HG03460 (cell line): ENCODE measurements at regions not wholly inside any gene's neighbourhood (a gene's known extent, or its start where the extent isn't known, plus 50 kb on each side); places are given as distances from the start of the nearest gene placed in this dataset.

Experiments
- ATAC-seq: cut with Tn5 transposase; IDR thresholded peaks from one replicate; pipeline ENCODE4 v1.9.1; 2021; ENCODE audit not compliant: unreplicated experiment

- ATAC-seq = no peak
Measured at GRCh38 chr9:118832371-118832770, 536.9 kb downstream of the BRINP1 start.

GRCh38 chr9:118836891-118837290 lies 532.3 kb downstream of the BRINP1 start:
- ATAC-seq = no peak

- ATAC-seq = no peak
Measured at GRCh38 chr9:118871531-118871930, 497.7 kb downstream of the BRINP1 start.

DNA sequence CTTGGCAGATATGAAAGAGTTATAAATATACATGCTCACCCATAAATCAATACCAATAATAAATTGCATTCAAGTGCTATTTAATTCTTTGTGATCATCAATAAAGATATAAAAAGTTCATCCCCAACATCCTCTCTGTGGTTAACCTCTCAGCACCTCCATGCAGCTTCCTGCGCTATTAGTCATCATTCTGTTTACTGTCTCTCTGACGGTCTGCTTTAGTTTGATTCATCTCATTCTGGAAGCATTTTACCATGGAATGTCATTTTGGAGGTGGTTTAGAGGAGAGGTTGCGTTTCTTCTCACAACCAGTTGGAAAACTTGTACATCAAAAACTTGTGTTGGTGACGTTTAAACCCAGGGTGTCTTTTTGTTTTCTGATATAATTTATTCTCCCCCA lies 486.6 kb downstream of the BRINP1 start:
- ATAC-seq = no peak

DNA sequence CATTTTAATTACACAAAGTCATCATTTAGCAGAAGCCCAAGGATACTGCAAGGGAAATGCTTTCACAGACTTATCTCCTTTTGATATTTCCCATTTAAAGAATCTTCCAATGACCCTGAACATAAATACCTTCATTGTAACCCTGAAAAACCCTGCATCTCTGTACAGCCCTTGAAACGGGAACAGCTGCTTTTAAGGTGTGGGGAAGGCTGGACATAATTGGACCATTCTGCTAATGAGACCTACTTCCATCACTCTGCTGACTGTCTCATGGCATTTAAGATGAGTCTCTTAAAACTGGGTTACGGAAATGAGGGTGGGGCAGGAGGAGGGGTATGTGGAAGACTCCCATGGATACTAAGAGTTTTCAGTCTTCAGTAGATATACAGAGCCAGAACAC lies 485.8 kb downstream of the BRINP1 start:
- ATAC-seq = no peak

GRCh38 chr9:118891213-118891612 lies 478.0 kb downstream of the BRINP1 start:
- ATAC-seq = no peak

DNA sequence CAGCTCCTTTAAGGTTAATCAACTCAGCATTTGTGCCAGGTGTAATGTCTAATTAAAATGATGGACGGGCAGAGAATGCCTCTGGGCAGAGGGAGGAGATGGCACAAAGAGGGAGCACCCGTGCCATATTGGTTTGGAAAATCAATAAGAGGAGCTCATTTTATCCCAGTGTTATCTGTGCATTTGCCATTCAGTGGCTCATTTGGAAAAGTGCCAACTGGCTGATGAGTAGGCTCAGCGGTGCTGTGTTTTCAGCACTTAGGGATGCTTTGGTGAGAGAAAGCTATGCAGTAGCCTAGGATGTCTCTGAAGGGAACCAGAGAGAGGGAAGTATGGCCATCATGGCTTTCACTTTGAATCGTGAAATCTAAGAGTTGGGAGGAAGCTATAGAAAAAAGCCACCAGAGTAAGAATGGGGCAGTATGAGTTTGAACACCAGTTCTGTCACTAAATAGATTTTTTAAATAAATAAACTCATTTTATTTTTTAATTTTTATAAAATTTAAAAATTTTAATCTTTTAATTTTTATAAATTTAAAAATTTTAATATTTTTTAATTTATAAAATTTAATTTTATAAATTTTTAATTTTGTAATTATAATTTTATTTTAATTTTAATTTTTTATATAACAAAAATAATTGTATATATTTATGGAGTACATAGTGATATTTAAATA lies 472.8 kb downstream of the BRINP1 start:
- no peak for ATAC-seq

- no peak for ATAC-seq
Measured at GRCh38 chr9:118918180-118918579, 451.1 kb downstream of the BRINP1 start.

DNA sequence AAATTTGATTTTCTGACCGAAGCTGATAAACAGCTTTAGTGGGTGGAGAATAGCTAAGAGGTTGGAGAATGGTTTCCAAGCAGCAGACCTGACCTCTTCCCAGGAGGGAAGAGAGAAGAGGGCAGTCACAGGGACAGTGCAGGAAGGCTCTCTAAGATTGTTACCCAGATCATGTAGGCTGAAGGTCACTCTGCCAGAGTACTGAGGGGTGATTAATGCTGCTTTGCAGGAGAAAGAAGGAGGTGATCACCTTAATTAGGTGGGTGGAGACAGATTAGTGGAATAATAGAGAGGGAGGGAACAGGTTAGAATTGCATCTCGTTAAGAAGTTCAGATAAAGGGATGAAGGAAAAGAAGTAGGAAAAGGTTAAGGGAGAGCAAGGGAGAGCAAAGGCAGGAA lies 440.5 kb downstream of the BRINP1 start:
- no peak for ATAC-seq

GRCh38 chr9:118929287-118929686 lies 439.9 kb downstream of the BRINP1 start:
- no peak for ATAC-seq

- ATAC-seq = no peak
Measured at GRCh38 chr9:118931941-118932340, 437.3 kb downstream of the BRINP1 start.

DNA sequence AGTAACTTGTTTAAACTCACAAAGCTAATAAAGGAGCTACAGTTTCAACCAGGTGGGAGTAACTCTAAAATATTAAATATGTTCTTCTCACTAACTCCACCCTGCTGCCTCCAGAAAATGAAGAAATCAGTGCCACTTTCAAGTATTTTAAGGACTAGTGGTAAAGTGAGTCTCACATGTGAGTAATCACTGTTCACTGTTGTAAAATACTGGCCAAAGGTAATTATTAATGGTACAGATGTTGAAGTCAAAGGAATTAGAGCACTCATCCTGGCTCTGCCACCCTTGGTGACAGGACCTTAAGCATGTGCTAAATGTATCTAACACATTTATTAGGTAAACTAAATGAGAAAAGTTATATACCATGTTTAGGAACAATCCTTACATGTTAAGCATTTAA lies 430.7 kb downstream of the BRINP1 start:
- ATAC-seq = no peak

DNA sequence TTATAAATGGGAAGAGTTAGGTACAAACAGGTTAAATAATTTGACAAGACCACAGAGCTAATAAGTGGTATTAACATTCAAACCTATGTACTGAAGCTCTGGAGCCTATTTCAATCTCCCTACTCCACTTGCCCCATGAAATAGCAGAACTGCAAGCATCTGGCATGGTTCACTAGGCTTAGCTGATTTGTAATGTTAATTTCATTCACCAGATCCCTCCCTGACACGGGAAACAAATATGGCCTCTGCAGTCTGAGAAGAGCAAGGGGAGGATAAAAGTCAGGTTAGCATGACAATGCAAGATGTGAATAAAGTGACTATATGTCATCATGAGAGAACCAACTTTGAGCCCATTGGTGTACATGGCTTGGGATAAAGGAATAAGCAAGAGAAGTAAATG lies 428.8 kb downstream of the BRINP1 start:
- no peak for ATAC-seq

GRCh38 chr9:118946669-118947068 lies 422.6 kb downstream of the BRINP1 start:
- ATAC-seq = no peak

DNA sequence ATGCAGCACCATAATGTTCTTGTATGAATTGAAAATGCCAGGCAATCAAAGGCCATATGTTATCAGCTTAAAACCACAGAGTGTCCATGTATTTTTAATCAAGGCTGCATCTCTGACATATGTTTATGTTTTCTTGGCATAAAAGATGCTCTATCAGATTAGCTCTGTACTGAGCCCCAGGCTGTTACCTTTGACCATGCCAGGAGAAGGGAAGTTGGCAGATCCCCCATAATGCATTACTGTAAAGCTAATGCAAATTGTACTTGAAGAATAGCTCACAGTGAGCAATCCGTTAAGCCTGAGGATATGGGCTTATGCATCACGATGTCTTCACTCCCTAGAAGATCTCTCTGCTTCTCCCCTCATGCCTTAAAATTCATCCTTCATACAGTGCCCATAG lies 414.4 kb downstream of the BRINP1 start:
- ATAC-seq = no peak

- no peak for ATAC-seq
Measured at GRCh38 chr9:118957585-118957984, 411.6 kb downstream of the BRINP1 start.

DNA sequence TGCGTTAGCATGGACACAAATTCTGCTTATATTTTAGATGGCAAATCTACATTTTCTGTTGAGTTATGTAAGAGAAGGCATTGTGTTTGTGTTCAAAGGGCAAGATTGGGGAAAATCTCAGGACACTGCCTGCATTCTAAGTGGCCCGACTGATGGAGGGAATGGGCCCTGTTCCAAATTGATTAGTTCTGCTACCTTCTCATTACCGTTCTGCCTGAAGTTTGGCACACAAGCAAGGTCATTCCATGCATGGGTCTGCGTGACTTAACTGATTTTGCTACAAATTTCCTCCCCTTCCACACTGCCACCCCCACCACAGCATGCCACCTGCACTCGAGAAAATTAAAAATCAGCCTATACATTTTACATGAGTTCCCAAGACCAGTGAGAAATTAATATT lies 409.9 kb downstream of the BRINP1 start:
- no peak for ATAC-seq

DNA sequence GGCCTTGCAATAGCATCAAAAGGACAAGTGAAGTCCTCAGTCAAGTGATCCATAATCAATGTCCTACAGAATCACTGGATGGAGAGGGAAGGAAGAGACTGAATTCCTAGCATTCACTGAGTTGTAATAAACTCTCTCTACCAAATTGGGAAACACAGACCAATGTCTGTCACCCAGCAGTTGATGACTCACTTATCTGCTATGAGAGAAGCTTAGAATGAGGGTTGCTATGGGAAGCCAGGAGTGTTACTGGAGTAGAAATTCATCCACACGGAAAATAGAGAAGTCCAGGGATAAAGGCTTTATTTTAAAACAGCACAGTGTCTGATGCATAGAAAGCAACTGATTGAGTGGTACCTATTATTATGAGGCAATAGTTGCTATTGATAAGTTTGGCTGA lies 407.4 kb downstream of the BRINP1 start:
- ATAC-seq = no peak

GRCh38 chr9:118962426-118962825 lies 406.8 kb downstream of the BRINP1 start:
- ATAC-seq = no peak

- no peak for ATAC-seq
Measured at GRCh38 chr9:118963674-118964073, 405.6 kb downstream of the BRINP1 start.

GRCh38 chr9:118967901-118968300 lies 401.3 kb downstream of the BRINP1 start:
- ATAC-seq = no peak

DNA sequence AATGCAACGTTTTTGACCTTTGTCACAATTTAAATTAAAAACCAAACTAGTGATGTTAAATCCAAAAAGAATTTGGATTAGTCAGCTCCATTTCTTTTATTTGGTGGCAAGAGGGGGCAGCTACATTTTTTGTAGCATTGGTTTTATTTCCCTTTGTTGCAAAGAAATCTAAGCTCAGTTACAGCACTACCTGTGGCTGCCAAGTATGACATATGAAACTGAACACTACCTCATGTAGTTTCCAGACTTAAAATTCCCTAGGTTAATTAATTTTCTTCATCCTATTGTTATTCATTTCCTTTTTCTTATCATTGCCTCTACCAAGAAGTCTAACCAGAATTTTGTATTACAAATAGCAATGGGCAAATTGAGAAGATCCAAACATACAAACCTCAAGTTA lies 393.5 kb downstream of the BRINP1 start:
- ATAC-seq = no peak

DNA sequence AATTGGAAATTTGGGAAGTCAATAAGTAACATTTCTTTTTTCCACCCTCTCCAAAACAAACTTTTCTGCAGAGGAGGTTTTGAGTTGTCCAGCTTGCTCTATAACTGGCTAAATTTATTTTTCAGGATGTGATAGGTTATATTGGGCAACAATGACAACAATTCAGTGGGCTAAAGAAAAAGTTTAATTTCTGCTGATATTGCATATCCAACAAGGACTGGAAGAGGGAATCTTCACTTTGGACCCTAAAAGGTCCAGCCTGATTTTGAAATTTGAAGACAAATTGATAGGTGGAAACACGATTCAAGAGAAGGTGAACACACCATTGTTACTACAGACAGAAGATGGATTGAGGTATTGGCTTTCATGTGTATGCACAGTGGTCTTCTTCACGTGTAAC lies 393.1 kb downstream of the BRINP1 start:
- ATAC-seq = no peak
